ENCODE measurements at regions not wholly inside any gene's neighbourhood (a gene's known extent, or its start where the extent isn't known, plus 50 kb on each side); places are given as distances from the start of the nearest gene placed in this dataset.
"Not testable (repeated sequence)": the region's sequence is repeated elsewhere in the genome, so short reads cannot be mapped to it uniquely, and the experiment has no call there.

DNA sequence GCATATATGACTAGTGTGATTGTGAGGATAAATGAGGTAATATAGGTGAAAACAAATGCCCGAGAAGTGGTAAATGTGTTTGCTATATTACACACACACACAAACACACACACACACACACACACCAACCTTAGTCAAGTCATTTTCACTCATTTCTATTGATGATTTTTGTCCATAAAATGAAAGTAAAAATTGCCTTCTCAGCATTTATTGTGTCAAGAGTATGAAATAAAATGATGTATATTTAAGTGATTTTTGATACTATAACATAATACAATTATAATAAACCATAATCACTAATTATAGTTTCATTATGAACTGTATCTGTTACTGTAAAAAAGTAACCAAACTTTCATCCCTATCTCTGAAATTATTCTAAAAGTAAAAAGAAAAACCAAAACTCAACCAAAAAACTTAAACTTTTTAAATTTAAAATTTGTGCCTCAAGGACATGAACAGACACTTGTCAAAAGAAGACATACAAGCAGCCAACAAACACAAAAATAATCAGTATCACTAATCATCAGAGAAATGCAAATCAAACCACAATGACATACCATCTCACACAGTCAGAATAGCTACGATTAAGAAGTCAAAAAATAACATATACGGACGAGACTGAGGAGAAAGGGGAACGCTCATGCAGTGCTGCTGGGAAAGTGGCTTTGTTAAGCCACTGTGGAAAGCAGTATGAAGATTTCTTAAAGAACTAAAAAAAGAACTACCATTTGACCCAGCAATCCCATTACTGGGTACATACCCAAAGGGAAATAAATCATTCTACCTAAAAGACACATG, 601.0 kb downstream of the TMA16 start:
- H3K4me3 ChIP-seq, result no peak overlapping the region
- TF ChIP-seq, protein P1, sequence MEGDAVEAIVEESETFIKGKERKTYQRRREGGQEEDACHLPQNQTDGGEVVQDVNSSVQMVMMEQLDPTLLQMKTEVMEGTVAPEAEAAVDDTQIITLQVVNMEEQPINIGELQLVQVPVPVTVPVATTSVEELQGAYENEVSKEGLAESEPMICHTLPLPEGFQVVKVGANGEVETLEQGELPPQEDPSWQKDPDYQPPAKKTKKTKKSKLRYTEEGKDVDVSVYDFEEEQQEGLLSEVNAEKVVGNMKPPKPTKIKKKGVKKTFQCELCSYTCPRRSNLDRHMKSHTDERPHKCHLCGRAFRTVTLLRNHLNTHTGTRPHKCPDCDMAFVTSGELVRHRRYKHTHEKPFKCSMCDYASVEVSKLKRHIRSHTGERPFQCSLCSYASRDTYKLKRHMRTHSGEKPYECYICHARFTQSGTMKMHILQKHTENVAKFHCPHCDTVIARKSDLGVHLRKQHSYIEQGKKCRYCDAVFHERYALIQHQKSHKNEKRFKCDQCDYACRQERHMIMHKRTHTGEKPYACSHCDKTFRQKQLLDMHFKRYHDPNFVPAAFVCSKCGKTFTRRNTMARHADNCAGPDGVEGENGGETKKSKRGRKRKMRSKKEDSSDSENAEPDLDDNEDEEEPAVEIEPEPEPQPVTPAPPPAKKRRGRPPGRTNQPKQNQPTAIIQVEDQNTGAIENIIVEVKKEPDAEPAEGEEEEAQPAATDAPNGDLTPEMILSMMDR (IDR thresholded peaks at IDR 0.05), result no peak
- no peaks in the 10 kb centered on the region for H3K27me3 ChIP-seq
- H3K9me3 ChIP-seq, result no peaks in the 10 kb centered on the region
- DNase-seq, result no peak
- H3K4me1 ChIP-seq, result no peaks in the 10 kb centered on the region
- H3K27ac ChIP-seq, result no peak overlapping the region
- no peaks in the 10 kb centered on the region for H3K36me3 ChIP-seq
- intact Hi-C loops (cut with DNase I), result no loop called here
- H3K9ac ChIP-seq (ENCODE audit: low read depth in 2 of 2, low read length in 2 of 2), result no peak overlapping the region

DNA sequence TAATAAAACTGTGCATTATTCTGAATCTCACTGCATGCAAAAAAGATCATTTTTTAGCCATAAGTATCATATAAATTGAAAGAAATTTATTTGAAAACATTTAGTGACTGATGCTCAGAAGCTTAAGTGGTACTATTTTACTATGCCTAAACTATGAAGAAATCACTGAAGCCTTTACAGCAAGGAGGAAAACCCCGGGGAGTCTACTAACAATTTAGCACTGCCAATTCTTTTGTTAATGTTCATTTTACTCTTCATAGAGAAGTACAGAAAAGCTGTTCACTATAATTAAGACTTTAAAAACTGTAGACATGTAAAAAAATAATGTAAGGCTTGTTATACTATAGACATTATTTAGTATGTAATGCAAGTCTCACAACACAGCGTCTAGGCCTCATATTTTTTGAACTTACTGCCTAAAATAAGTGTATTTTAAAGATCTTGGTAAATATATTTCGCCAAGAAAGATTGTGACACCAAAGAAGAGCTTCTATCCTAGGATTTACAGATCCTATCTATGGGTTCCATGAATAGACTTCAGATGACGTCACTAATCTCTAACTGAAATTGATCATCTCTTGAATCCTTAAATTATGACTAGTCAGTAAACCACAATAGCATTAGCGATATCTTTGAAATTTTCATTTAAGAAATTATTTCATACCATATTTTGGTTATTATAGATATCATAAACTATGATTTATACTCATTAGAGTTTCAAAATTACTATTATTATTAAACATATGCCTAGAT, 602.5 kb downstream of the TMA16 start:
- TF ChIP-seq, protein P1 (IDR thresholded peaks at IDR 0.05), result no peak
- H3K27ac ChIP-seq, result no peak overlapping the region

DNA sequence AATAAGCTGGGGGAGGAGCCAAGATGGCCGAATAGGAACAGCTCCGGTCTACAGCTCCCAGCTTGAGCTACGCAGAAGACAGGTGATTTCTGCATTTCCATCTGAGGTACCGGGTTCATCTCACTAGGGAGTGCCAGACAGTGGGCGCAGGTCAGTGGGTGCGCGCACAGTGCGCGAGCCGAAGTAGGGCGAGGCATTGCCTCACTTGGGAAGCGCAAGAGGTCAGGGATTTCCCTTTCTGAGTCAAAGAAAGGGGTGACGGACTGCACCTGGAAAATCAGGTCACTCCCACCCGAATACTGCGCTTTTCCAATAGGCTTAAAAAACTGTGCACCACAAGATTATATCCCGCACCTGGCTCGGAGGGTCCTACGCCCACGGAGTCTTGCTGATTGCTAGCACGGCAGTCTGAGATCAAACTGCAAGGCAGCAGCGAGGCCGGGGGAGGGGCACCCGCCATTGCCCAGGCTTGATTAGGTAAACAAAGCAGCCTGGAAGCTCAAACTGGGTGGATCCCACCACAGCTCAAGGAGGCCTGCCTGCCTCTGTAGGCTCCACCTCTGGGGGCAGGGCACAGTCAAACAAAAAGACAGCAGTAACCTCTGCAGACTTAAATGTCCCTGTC, 606.4 kb downstream of the TMA16 start:
- H3K9me3 ChIP-seq; H3K4me3 ChIP-seq; H3K36me3 ChIP-seq; H3K9ac ChIP-seq (ENCODE audit: low read depth in 2 of 2, low read length in 2 of 2); H3K27me3 ChIP-seq; H3K27ac ChIP-seq; intact Hi-C loops (cut with DNase I); H3K4me1 ChIP-seq; DNase-seq: not testable (repeated sequence)

More for the DNA sequence above, 602.5 kb downstream of the TMA16 start:
- intact Hi-C loops (cut with DNase I), result no loop called here
- no peak for DNase-seq
- Histone ChIP-seq H3K4me3 (no peak overlapping the region), H3K9ac (ENCODE audit: low read depth in 2 of 2, low read length in 2 of 2) (no peak overlapping the region), H3K36me3 (no peaks in the 10 kb centered on the region), H3K27me3 (no peaks in the 10 kb centered on the region), H3K4me1 (no peaks in the 10 kb centered on the region), H3K9me3 (no peaks in the 10 kb centered on the region)

DNA sequence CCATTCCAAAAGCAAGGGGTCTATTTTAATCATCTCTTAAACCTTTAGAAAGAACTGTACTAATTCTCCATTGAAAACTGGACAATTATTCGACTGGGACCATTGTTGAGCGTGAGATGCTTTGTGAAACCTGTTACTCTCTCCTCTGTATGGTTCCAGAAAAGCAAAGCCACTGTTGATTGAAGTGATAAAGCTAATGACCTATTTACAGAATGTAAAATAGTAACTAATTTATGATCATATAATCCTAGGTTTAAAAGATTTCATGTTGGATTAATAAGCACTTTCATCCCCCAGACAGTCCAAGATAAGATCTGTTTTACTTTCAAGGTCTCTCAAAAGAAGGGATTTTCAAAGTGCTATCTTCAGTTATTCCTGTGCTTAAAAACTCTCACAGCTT, 614.5 kb downstream of the TMA16 start:
- no peak overlapping the region for H3K4me3 ChIP-seq
- H3K9ac ChIP-seq (ENCODE audit: low read depth in 2 of 2, low read length in 2 of 2), result no peak overlapping the region
- intact Hi-C loops (cut with DNase I), result no loop called here
- H3K4me1 ChIP-seq, result no peaks in the 10 kb centered on the region
- no peaks in the 10 kb centered on the region for H3K36me3 ChIP-seq
- no peaks in the 10 kb centered on the region for H3K9me3 ChIP-seq
- DNase-seq, result no peak
- TF ChIP-seq, protein P1 (IDR thresholded peaks at IDR 0.05), result no peak
- no peaks in the 10 kb centered on the region for H3K27me3 ChIP-seq
- H3K27ac ChIP-seq, result no peak overlapping the region

DNA sequence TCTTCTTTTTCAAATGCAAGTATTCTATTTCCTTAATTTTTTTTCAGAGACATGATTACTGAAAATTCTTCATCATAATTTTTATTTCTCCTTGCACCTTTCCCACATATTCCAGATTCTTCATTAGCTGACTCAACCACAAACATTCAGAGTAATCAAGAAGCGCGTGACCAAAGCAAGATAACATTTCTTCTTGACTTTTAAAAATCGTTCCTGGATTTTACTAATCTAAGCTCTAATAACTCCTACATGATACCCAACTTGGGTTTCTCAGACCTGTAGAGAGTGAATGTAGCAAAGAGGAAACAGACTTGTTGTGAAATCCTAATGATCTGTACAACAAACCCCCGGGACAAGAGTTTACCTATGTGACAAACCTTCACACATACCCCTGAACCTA, 615.0 kb downstream of the TMA16 start:
- intact Hi-C loops (cut with DNase I), result no loop called here
- Histone ChIP-seq H3K4me1 (no peaks in the 10 kb centered on the region), H3K4me3 (no peak overlapping the region), H3K9me3 (no peaks in the 10 kb centered on the region), H3K9ac (ENCODE audit: low read depth in 2 of 2, low read length in 2 of 2) (no peak overlapping the region), H3K27ac (no peak overlapping the region), H3K27me3 (no peaks in the 10 kb centered on the region), H3K36me3 (no peaks in the 10 kb centered on the region)
- no peak for DNase-seq
- TF ChIP-seq, protein P1 (IDR thresholded peaks at IDR 0.05), result no peak
